GDM1 (cell line): ENCODE measurements at regions not wholly inside any gene's neighbourhood (a gene's known extent, or its start where the extent isn't known, plus 50 kb on each side); places are given as distances from the start of the nearest gene placed in this dataset.
"Not testable (repeated sequence)": the region's sequence is repeated elsewhere in the genome, so short reads cannot be mapped to it uniquely, and the experiment has no call there.

ENCODE experiments used
- DNase-seq: peaks from one replicate; lab custom pipeline; 2025; lab: John Stamatoyannopoulos, UW

DNA sequence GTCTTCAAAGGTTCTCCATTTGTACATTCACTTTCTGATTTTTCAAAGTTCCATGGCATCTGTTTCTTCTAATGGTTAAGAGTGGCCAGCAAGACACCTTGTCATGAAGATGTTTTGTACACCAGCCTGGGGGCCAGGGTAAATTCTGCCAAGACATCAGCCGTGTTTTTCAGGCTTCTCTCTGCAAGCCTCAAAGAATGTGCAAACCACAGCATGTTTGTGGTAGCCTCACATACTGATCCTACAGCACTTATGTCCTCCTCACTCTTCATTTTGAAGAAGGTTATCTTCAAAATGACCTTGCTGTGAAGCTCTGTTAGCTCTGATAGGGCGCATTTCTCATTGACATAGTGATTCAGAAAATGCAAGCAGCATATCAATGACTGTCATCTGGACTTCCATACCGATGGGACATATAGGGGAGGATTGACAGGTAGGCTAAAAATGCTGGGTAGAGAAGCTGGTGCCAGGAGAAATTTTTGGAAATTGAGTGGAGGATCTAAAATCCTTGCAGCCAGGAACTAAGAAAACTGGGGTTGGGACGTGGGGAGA, 59.3 kb upstream of the SPTLC3 start:
- no peak for DNase-seq

DNA sequence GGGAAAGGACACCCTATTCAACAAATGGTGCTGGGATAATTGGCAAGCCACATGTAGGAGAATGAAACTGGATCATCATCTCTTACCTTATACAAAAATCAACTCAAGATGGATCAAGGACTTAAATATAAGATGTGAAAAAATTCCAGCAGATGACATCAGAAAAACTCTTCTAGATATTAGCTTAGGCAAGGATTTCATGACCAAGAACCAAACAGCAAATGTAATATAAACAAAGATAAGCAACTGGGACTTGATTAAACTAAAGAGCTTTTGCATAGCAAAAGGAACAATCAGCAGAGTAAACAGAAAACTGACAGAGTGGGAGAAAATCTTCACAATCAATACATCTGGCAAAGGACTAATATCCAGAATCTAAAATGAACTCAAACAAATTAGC, 54.5 kb upstream of the SPTLC3 start:
- not testable (repeated sequence) for DNase-seq

DNA sequence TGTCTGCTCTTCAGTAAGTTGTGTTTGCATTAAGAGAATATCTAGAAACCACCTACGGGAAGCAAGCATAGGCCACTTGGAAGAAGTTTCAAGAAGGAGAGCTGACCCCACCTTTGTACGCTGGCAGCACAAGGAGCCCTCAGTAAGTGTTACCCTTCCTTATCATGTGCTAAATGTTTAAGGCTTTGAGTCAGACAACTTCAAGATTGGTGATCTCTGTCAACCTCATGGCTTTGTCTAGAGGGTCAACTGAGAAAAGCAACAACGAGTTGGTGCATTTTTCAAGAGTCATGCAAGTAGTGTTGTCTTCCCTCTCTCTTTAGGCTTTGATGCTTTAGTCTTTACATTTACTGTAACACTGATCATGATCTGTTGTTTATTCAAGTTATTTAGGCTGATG, 53.2 kb upstream of the SPTLC3 start:
- no peak for DNase-seq

DNA sequence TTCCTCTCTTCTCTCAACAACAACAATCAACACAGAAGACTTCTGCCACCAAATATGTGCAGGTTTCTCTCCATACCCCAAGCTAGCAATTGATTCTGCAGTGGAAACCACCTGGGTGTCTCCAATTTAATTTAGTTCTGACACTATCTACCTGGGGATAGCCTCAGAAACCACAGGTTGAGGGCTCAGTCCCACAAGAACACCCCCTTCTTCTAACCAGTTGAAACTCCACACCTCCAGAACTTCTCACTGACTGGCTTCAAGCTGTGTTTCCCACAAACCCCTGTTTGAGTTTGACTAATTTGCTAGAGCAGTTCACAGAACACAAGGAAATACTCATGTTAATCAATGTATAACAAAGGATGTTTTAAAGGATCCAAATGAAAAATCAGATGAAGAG, 52.5 kb upstream of the SPTLC3 start:
- DNase-seq = no peak

DNA sequence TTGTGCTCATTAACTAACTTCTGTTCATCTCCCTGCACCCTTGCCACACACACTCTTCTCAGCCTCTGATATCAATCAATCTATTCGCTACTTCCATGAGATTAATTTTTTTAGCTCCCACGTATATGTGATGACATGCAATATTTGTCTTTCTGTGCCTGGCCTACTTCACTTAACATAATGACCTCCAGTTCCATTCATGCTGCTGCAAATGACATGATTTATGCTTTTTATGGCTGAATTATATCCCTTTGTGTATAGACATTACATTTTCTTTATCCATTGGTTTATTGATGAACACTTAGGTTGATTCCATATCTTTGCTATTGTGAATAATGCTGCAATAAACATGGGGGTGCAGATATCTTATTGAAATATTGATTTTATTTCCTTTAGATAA, 50.8 kb upstream of the SPTLC3 start:
- no peak for DNase-seq
